ENCODE measurements at regions not wholly inside any gene's neighbourhood (a gene's known extent, or its start where the extent isn't known, plus 50 kb on each side); places are given as distances from the start of the nearest gene placed in this dataset.

DNA sequence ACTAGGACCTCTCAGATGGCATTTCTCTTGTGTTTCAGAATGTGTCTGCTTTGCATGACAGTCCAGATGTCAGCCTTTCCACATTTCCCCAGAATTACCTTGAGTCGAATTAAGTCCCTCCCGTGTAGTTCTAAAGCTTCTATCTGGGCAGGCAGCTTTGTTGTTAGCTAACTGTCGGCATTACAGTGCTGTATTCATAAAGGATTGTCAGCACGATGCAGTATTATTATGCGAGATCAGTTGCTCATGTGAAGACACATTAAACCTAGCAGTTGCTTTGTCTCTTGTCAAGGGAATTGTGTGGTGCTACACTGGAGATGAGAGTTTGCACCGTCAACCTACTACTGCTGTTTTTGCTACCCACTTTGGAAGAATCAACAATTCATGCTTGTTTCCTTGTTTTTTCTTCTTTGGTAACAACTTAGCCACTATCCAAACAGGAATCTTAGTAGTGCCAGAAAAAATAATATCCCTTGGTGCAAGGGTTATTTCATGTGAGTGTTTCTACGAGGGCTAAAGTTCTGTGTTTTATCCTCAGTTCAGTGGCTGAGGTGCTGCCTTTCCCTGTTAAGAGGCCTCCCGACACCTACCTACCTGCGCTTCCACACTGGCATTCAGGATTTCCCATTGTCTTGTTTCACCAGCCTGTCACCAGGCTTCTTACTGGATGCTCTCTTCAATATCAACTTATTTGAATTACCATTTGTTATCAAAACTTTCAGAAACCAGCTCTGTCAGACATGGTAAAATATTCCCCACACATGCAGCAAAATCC is 297.9 kb upstream of the G2E3 start:
- TF ChIP-seq ZNF274 (IDR thresholded peaks at IDR 0.05; ENCODE audit: low read depth, low read length) (no peak), YY1 (IDR thresholded peaks at IDR 0.05; ENCODE audit: insufficient read depth, insufficient read length) (no peak)

All from NT2/D1 (cell line).